BE2C (cell line): ENCODE measurements at regions not wholly inside any gene's neighbourhood (a gene's known extent, or its start where the extent isn't known, plus 50 kb on each side); places are given as distances from the start of the nearest gene placed in this dataset.

ENCODE experiments used
- DNase-seq: peaks from one replicate; pipeline ENCODE4 v3.0.0-alpha.2; 2020
- H3K27me3 ChIP-seq: fragments of 250-450 bp; sonication (Bioruptor Pico); 2 replicates; pipeline ENCODE4 v1.5.1; 2020; ENCODE audit warnings: mild to moderate bottlenecking
- H3K36me3 ChIP-seq: fragments of 250-450 bp; sonication (Bioruptor Pico); 2 replicates; pipeline ENCODE4 v1.5.1; 2020; ENCODE audit warnings: mild to moderate bottlenecking
- H3K4me1 ChIP-seq: fragments of 250-450 bp; sonication (Bioruptor Pico); 2 replicates; pipeline ENCODE4 v1.5.1; 2020
- H3K4me3 ChIP-seq: 2 replicates; pipeline ENCODE4 v1.5.1; 2011; ENCODE audit warnings: low read depth, low read length
- H3K9me3 ChIP-seq: fragments of 250-450 bp; sonication (Bioruptor Pico); 2 replicates; pipeline ENCODE4 v1.5.1; 2020
- CTCF ChIP-seq: IDR thresholded peaks from 2 replicates; pipeline ENCODE4 v1.5.1; 2012; ENCODE audit warnings: mild to moderate bottlenecking, low read depth, low read length

GRCh38 chr15:62977952-62978811 lies 64.4 kb upstream of the TPM1 start:
- H3K9me3 ChIP-seq: no peaks in the 10 kb centered on the region
- TF ChIP-seq CTCF: no peak
- peak; percentile 39 for DNase-seq

GRCh38 chr15:62979252-62979651 lies 63.3 kb upstream of the TPM1 start:
- DNase-seq: no peak
- Histone ChIP-seq H3K27me3 (no peaks in the 10 kb centered on the region), H3K4me1 (peaks cover 15% of the 10 kb centered on the region), H3K36me3 (no peaks in the 10 kb centered on the region), H3K9me3 (no peaks in the 10 kb centered on the region), H3K4me3 (no peak overlapping the region)
- no peak for TF ChIP-seq CTCF

More at GRCh38 chr15:62977952-62978811, 64.4 kb upstream of the TPM1 start:
- H3K4me3 ChIP-seq: no peak overlapping the region
- H3K27me3 ChIP-seq: no peaks in the 10 kb centered on the region
- H3K36me3 ChIP-seq: no peaks in the 10 kb centered on the region
- H3K4me1 ChIP-seq: peaks cover 15% of the 10 kb centered on the region

- H3K9me3 ChIP-seq: no peaks in the 10 kb centered on the region
- TF ChIP-seq CTCF: no peak
These were observed 61.5 kb upstream of the TPM1 start for GRCh38 chr15:62981071-62981470.

GRCh38 chr15:62983956-62984355 lies 58.6 kb upstream of the TPM1 start:
- DNase-seq: no peak
- Histone ChIP-seq H3K27me3 (no peaks in the 10 kb centered on the region), H3K9me3 (no peaks in the 10 kb centered on the region), H3K4me1 (peaks cover 6% of the 10 kb centered on the region), H3K36me3 (no peaks in the 10 kb centered on the region), H3K4me3 (no peak overlapping the region)
- no peak for TF ChIP-seq CTCF

More at GRCh38 chr15:62981071-62981470, 61.5 kb upstream of the TPM1 start:
- no peaks in the 10 kb centered on the region for H3K36me3 ChIP-seq
- H3K4me1 ChIP-seq: peaks cover 15% of the 10 kb centered on the region
- H3K4me3 ChIP-seq: no peak overlapping the region
- no peak for DNase-seq
- H3K27me3 ChIP-seq: no peaks in the 10 kb centered on the region

- Histone ChIP-seq H3K27me3 (no peaks in the 10 kb centered on the region), H3K4me1 (peaks cover 6% of the 10 kb centered on the region)
- no peak for DNase-seq
These were observed 56.8 kb upstream of the TPM1 start for GRCh38 chr15:62985768-62986167.

More at GRCh38 chr15:62985768-62986167, 56.8 kb upstream of the TPM1 start:
- TF ChIP-seq CTCF: no peak
- no peaks in the 10 kb centered on the region for H3K9me3 ChIP-seq
- H3K36me3 ChIP-seq: no peaks in the 10 kb centered on the region
- H3K4me3 ChIP-seq: no peak overlapping the region
